ENCODE measurements at regions not wholly inside any gene's neighbourhood (a gene's known extent, or its start where the extent isn't known, plus 50 kb on each side); places are given as distances from the start of the nearest gene placed in this dataset.
"Not testable (repeated sequence)": the region's sequence is repeated elsewhere in the genome, so short reads cannot be mapped to it uniquely, and the experiment has no call there.

GRCh38 chr18:8882632-8883408 is 177.5 kb downstream of the MTCL1 start:
- no peak for DNase-seq (ENCODE audit: extremely low spot score in 2 of 2)
- intact Hi-C loops (cut with DNase I), result no loop called here
- H3K27ac ChIP-seq, result no peak overlapping the region
- no peak for TF ChIP-seq POLR2AphosphoS5 (IDR thresholded peaks at IDR 0.05; ENCODE audit: insufficient read depth in 1 of 2, low read depth in 1 of 2)
- no peak for TF ChIP-seq POLR2A (IDR thresholded peaks at IDR 0.05)
- no peak for TF ChIP-seq CTCF (IDR thresholded peaks at IDR 0.05)
- H3K4me3 ChIP-seq, result no peak overlapping the region
- H3K27me3 ChIP-seq, result no peaks in the 10 kb centered on the region
- no peaks in the 10 kb centered on the region for H3K36me3 ChIP-seq
- peaks cover 11% of the 10 kb centered on the region for H3K9me3 ChIP-seq
- H3K4me1 ChIP-seq, result no peaks in the 10 kb centered on the region

GRCh38 chr18:8883409-8883668 is 178.0 kb downstream of the MTCL1 start:
- Histone ChIP-seq H3K9me3 (peaks cover 16% of the 10 kb centered on the region), H3K27me3 (no peaks in the 10 kb centered on the region), H3K4me1 (no peaks in the 10 kb centered on the region), H3K4me3 (no peak overlapping the region), H3K27ac (no peak overlapping the region), H3K36me3 (no peaks in the 10 kb centered on the region)
- no peak for TF ChIP-seq CTCF (IDR thresholded peaks at IDR 0.05)
- TF ChIP-seq POLR2AphosphoS5 (IDR thresholded peaks at IDR 0.05; ENCODE audit: insufficient read depth in 1 of 2, low read depth in 1 of 2), result no peak
- no peak for TF ChIP-seq POLR2A (IDR thresholded peaks at IDR 0.05)
- intact Hi-C loops (cut with DNase I), result no loop called here
- DNase-seq (ENCODE audit: extremely low spot score in 2 of 2), result no peak

GRCh38 chr18:8887877-8888276 is 182.5 kb downstream of the MTCL1 start:
- peaks cover 11% of the 10 kb centered on the region for H3K9me3 ChIP-seq
- H3K4me1 ChIP-seq; H3K36me3 ChIP-seq; H3K4me3 ChIP-seq; DNase-seq (ENCODE audit: extremely low spot score in 2 of 2); H3K27ac ChIP-seq; H3K27me3 ChIP-seq; intact Hi-C loops (cut with DNase I): not testable (repeated sequence)

- intact Hi-C loops (cut with DNase I), result no loop called here
These were observed 184.1 kb downstream of the MTCL1 start for GRCh38 chr18:8889489-8889888.

GRCh38 chr18:8890503-8890902 is 185.1 kb downstream of the MTCL1 start:
- DNase-seq (ENCODE audit: extremely low spot score in 2 of 2); H3K4me3 ChIP-seq; intact Hi-C loops (cut with DNase I); H3K4me1 ChIP-seq; H3K27ac ChIP-seq; H3K27me3 ChIP-seq; H3K36me3 ChIP-seq; H3K9me3 ChIP-seq: not testable (repeated sequence)

More at GRCh38 chr18:8889489-8889888, 184.1 kb downstream of the MTCL1 start:
- Histone ChIP-seq H3K4me1 (no peaks in the 10 kb centered on the region), H3K9me3 (peaks cover 5% of the 10 kb centered on the region), H3K27me3 (no peaks in the 10 kb centered on the region), H3K36me3 (no peaks in the 10 kb centered on the region), H3K4me3 (no peak overlapping the region), H3K27ac (no peak overlapping the region)
- no peak for DNase-seq (ENCODE audit: extremely low spot score in 2 of 2)
- no peak for TF ChIP-seq POLR2A (IDR thresholded peaks at IDR 0.05)
- TF ChIP-seq CTCF (IDR thresholded peaks at IDR 0.05), result no peak
- TF ChIP-seq POLR2AphosphoS5 (IDR thresholded peaks at IDR 0.05; ENCODE audit: insufficient read depth in 1 of 2, low read depth in 1 of 2), result no peak

- H3K27me3 ChIP-seq, result no peaks in the 10 kb centered on the region
- H3K27ac ChIP-seq, result no peak overlapping the region
- intact Hi-C loops (cut with DNase I), result no loop called here
- no peak overlapping the region for H3K4me3 ChIP-seq
- H3K9me3 ChIP-seq, result peaks cover 7% of the 10 kb centered on the region
- DNase-seq (ENCODE audit: extremely low spot score in 2 of 2), result no peak
- TF ChIP-seq POLR2A (IDR thresholded peaks at IDR 0.05) (no peak), CTCF (IDR thresholded peaks at IDR 0.05) (no peak), POLR2AphosphoS5 (IDR thresholded peaks at IDR 0.05; ENCODE audit: insufficient read depth in 1 of 2, low read depth in 1 of 2) (no peak)
- no peaks in the 10 kb centered on the region for H3K4me1 ChIP-seq
- H3K36me3 ChIP-seq, result no peaks in the 10 kb centered on the region
These were observed 185.7 kb downstream of the MTCL1 start for GRCh38 chr18:8890957-8891464.
